ENCODE measurements at regions not wholly inside any gene's neighbourhood (a gene's known extent, or its start where the extent isn't known, plus 50 kb on each side); places are given as distances from the start of the nearest gene placed in this dataset.

DNA sequence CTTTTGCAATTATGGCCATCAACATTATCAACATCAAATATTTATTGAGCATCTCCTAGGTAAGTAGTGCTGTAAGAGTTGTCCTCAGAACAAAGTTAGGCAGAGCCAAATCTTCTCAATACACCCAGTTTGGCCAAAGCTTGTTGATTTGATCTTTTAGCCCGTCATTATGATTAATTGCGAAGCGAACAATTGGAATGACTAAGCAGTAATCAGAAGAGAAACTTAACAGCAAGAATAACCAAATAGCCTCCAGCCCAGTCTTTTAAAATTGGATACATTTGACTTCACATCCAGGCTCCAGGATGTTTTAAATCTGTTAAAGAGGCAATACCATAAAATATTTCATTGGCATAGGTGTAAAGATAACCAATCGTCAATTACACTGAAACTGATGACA lies 1156.0 kb downstream of the OLFM4 start:
- TF ChIP-seq, protein P1, sequence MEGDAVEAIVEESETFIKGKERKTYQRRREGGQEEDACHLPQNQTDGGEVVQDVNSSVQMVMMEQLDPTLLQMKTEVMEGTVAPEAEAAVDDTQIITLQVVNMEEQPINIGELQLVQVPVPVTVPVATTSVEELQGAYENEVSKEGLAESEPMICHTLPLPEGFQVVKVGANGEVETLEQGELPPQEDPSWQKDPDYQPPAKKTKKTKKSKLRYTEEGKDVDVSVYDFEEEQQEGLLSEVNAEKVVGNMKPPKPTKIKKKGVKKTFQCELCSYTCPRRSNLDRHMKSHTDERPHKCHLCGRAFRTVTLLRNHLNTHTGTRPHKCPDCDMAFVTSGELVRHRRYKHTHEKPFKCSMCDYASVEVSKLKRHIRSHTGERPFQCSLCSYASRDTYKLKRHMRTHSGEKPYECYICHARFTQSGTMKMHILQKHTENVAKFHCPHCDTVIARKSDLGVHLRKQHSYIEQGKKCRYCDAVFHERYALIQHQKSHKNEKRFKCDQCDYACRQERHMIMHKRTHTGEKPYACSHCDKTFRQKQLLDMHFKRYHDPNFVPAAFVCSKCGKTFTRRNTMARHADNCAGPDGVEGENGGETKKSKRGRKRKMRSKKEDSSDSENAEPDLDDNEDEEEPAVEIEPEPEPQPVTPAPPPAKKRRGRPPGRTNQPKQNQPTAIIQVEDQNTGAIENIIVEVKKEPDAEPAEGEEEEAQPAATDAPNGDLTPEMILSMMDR (conservative IDR thresholded peaks at IDR 0.05; ENCODE audit: low read length): no peak
- no peak for TF ChIP-seq EZH2phosphoT487 (IDR thresholded peaks at IDR 0.05; ENCODE audit: borderline replicate concordance, low read depth, low read length)
